ENCODE measurements at regions not wholly inside any gene's neighbourhood (a gene's known extent, or its start where the extent isn't known, plus 50 kb on each side); places are given as distances from the start of the nearest gene placed in this dataset.
"Not testable (repeated sequence)": the region's sequence is repeated elsewhere in the genome, so short reads cannot be mapped to it uniquely, and the experiment has no call there.

GRCh38 chr1:164093543-164093942 lies 465.4 kb upstream of the PBX1 start:
- DNase-seq (ENCODE audit: low read depth in 2 of 3, low spot score in 2 of 3), result no peak

- DNase-seq (ENCODE audit: low read depth in 2 of 3, low spot score in 2 of 3), result no peak
Measured at GRCh38 chr1:164101802-164102201, 457.2 kb upstream of the PBX1 start.

- no peak for DNase-seq (ENCODE audit: low read depth in 2 of 3, low spot score in 2 of 3)
Measured at GRCh38 chr1:164131949-164132348, 427.0 kb upstream of the PBX1 start.

DNA sequence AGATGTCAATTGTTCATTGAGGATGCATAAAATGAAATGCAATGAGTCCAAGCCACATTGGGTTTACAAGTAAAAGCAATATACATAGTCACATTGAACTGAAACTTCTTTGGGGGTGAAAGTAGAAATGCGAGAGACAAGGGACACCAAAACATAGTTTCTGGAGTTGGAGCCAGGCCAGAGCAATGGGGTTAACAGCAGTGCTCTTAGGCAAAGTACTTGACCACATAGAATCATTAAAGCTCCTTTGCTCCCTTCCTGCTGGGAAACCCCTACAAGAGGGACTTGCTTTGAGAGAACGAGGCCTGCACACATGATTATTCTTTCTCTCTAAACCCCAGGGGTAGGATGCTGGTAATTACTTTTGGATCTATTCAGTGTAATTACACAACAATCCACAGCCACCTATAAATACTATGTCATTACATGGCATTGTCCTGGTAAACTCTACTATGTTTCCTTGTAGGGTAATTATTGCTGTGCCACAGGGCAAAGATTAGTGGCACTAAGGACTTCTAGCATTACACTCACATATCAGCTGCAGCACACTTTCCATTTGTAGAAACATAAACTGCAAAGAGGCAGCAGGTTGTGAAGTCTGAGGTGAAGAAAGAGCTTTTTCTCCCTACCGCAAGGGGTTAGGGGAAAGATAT lies 421.6 kb upstream of the PBX1 start:
- DNase-seq (ENCODE audit: low read depth in 2 of 3, low spot score in 2 of 3), result no peak

GRCh38 chr1:164141797-164142196 lies 417.2 kb upstream of the PBX1 start:
- no peak for DNase-seq (ENCODE audit: low read depth in 2 of 3, low spot score in 2 of 3)

GRCh38 chr1:164154622-164155021 lies 404.4 kb upstream of the PBX1 start:
- DNase-seq (ENCODE audit: low read depth in 2 of 3, low spot score in 2 of 3), result no peak

- DNase-seq (ENCODE audit: low read depth in 2 of 3, low spot score in 2 of 3), result no peak
Measured at GRCh38 chr1:164155347-164155746, 403.6 kb upstream of the PBX1 start.

- no peak for DNase-seq (ENCODE audit: low read depth in 2 of 3, low spot score in 2 of 3)
Measured at GRCh38 chr1:164163289-164163849, 395.6 kb upstream of the PBX1 start.

GRCh38 chr1:164165466-164165865 lies 393.5 kb upstream of the PBX1 start:
- DNase-seq (ENCODE audit: low read depth in 2 of 3, low spot score in 2 of 3), result no peak

DNA sequence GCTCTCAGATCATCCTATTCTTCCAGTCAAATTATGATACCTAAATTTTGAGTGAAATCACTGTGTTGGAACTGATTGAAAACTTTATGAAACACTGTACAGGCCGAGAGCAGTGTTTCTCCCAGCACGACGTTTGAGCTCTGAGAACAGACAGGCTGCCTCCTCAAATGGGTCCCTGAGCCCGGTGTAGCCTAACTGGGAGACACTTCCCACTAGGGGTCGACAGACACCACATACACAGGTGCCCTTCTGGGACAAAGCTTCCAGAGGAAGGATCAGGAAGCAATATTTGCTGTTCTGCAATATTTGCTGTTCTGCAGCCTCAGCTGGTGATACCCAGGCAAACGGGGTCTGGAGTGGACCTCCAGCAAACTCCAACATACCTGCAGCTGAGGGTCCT lies 392.5 kb upstream of the PBX1 start:
- DNase-seq (ENCODE audit: low read depth in 2 of 3, low spot score in 2 of 3), result not testable (repeated sequence)

- no peak for DNase-seq (ENCODE audit: low read depth in 2 of 3, low spot score in 2 of 3)
Measured at GRCh38 chr1:164177118-164177517, 381.9 kb upstream of the PBX1 start.

GRCh38 chr1:164180824-164181223 lies 378.2 kb upstream of the PBX1 start:
- DNase-seq (ENCODE audit: low read depth in 2 of 3, low spot score in 2 of 3), result no peak

GRCh38 chr1:164183854-164184635 lies 374.9 kb upstream of the PBX1 start:
- no peak for DNase-seq (ENCODE audit: low read depth in 2 of 3, low spot score in 2 of 3)

DNA sequence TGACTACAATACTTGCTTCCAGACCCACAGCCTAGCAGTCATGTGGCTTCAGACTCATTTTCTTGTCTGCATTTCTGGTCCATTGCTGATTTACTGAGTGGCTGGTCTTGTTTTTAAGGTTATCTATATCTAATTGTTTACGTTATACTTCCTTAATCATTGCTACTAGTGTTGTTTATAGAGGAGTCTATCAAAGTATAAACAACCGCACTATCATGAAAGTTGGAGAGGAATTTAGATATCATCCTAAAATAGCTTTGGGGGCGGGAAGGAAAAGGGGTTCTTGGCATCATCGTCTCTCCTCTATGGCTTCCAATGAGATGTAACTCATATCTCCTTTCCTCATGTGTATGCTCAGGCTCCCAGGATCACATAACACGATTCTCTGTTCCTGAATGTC lies 372.1 kb upstream of the PBX1 start:
- no peak for DNase-seq (ENCODE audit: low read depth in 2 of 3, low spot score in 2 of 3)

- no peak for DNase-seq (ENCODE audit: low read depth in 2 of 3, low spot score in 2 of 3)
Measured at GRCh38 chr1:164188497-164188896, 370.5 kb upstream of the PBX1 start.

- no peak for DNase-seq (ENCODE audit: low read depth in 2 of 3, low spot score in 2 of 3)
Measured at GRCh38 chr1:164191191-164191590, 367.8 kb upstream of the PBX1 start.

DNA sequence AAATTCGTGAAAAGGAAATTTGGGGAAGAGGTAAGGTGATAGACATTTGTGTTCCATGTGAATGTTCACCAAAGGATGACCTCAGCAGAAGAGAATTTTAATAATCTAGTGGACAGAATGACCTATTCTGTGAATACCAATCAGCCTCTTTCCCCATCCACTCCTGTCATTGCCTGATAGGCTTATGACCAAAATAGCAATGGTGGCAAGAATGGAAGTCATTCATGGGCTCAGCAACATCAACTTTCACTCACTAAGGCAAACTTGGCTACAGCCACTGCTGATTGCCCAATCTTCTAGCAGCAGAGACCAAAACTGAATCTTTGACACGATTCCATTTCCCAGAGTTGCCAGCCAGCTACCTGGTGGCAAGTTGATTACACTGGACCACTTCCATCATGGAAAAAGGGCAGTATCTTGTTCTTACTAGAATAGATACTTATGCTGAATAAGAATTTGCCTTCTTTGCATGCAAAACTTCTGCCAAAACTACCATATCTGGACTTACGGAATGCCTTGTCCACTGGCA lies 348.7 kb upstream of the PBX1 start:
- DNase-seq (ENCODE audit: low read depth in 2 of 3, low spot score in 2 of 3), result no peak

DNA sequence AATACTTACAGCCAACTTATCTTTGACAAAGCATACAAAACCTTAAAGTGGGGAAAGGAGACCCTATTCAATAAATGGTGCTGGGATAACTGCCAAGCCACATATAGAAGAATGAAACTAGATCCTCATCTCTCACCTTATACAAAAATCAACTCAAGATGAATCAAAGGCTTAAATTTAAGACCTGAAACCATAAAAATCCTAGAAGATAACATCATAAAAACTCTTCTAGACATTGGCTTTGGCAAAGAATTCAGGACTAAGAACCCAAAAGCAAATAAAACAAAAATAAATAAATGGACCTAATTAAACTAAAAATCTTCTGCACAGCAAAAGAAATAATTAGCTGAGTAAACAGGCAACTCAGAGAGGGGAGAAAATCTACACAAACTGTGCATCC lies 335.6 kb upstream of the PBX1 start:
- no peak for DNase-seq (ENCODE audit: low read depth in 2 of 3, low spot score in 2 of 3)

DNA sequence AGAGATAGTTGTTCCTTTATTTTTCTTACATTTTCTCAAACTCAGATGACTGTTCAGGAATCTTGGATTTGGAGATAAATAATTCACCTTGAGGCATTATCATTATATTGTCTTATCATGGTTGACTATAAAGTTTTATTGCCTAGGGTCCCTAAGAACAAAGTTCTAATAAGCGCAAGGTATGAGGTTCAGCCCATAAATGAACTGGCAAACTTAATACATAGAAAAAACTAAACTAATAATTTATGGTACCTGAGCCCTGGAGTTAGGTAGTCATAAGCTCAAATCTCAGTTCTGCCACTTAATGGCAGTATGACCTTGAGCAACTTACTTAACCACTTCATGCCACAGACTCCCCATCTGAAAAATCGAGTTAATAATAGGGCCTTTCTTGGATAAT lies 334.0 kb upstream of the PBX1 start:
- no peak for DNase-seq (ENCODE audit: low read depth in 2 of 3, low spot score in 2 of 3)

DNA sequence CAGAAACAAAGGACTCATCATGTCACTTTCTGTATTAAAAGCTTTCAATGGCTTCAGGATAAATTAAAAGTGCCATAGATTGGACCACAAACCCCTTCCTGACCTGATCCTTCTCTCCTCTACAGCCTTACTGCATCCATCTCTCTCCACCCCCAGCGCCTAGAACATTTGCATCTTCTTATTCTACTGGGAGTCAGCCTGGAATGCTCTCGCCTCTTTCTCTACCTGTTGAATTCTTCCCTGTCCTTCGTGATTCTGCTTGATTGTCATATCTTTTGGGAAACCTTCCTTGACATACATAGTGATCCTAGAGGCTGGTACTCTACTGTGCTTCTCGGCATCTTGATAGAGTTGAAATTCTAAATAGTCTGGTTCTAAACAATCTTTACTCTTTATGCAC lies 332.0 kb upstream of the PBX1 start:
- DNase-seq (ENCODE audit: low read depth in 2 of 3, low spot score in 2 of 3), result no peak

DNA sequence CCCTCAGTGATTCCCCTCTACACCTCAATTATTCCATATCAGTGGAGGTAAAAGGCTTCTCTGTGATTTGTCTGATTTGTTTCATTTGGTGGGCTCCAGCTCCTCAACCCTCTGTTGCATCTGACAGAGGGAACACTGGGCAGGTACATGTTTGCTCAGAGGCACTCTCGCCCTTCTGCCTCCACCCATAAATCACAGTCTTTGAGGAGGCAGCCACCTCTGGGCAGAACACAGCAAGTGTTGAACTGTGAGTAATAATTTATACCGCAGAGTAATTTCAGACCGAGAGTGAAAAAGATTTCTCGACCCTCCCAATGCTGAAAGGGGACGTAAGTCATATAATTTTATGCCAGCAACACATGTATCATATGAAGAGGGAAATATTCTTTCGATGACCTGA lies 330.1 kb upstream of the PBX1 start:
- DNase-seq (ENCODE audit: low read depth in 2 of 3, low spot score in 2 of 3), result no peak

- no peak for DNase-seq (ENCODE audit: low read depth in 2 of 3, low spot score in 2 of 3)
Measured at GRCh38 chr1:164233149-164233548, 325.8 kb upstream of the PBX1 start.
